ENCODE measurements at regions not wholly inside any gene's neighbourhood (a gene's known extent, or its start where the extent isn't known, plus 50 kb on each side); places are given as distances from the start of the nearest gene placed in this dataset.
"Not testable (repeated sequence)": the region's sequence is repeated elsewhere in the genome, so short reads cannot be mapped to it uniquely, and the experiment has no call there.

GRCh38 chr4:167906851-167907250, 185.5 kb upstream of the ANXA10 start:
- H3K4me3 ChIP-seq (ENCODE audit: insufficient read length, low read depth): no peak overlapping the region
- no peak for DNase-seq (ENCODE audit: low read depth, low spot score)
- TF ChIP-seq SUZ12 (IDR thresholded peaks at IDR 0.05; ENCODE audit: extremely low read depth, insufficient read depth, insufficient read length) (no peak), ZNF274 (IDR thresholded peaks at IDR 0.05; ENCODE audit: low read depth, low read length) (no peak), YY1 (IDR thresholded peaks at IDR 0.05; ENCODE audit: insufficient read depth, insufficient read length) (no peak)
- H3K9ac ChIP-seq (ENCODE audit: insufficient read length, low read depth): no peak overlapping the region
- H3K9me3 ChIP-seq (ENCODE audit: insufficient read depth, low read length): no peaks in the 10 kb centered on the region
- H3K27me3 ChIP-seq (ENCODE audit: insufficient read depth, insufficient read length): no peaks in the 10 kb centered on the region
- no peaks in the 10 kb centered on the region for H3K36me3 ChIP-seq (ENCODE audit: insufficient read depth, insufficient read length, low read length)
- H3K4me1 ChIP-seq (ENCODE audit: insufficient read depth, insufficient read length): no peaks in the 10 kb centered on the region

GRCh38 chr4:167908816-167909215, 183.5 kb upstream of the ANXA10 start:
- Histone ChIP-seq H3K27me3 (ENCODE audit: insufficient read depth, insufficient read length) (no peaks in the 10 kb centered on the region), H3K9me3 (ENCODE audit: insufficient read depth, low read length) (no peaks in the 10 kb centered on the region), H3K4me1 (ENCODE audit: insufficient read depth, insufficient read length) (no peaks in the 10 kb centered on the region), H3K4me3 (ENCODE audit: insufficient read length, low read depth) (no peak overlapping the region), H3K9ac (ENCODE audit: insufficient read length, low read depth) (no peak overlapping the region), H3K36me3 (ENCODE audit: insufficient read depth, insufficient read length, low read length) (no peaks in the 10 kb centered on the region)
- no peak for DNase-seq (ENCODE audit: low read depth, low spot score)
- TF ChIP-seq ZNF274 (IDR thresholded peaks at IDR 0.05; ENCODE audit: low read depth, low read length) (no peak), SUZ12 (IDR thresholded peaks at IDR 0.05; ENCODE audit: extremely low read depth, insufficient read depth, insufficient read length) (no peak)

GRCh38 chr4:167912535-167912934, 179.8 kb upstream of the ANXA10 start:
- not testable (repeated sequence) for H3K9ac ChIP-seq (ENCODE audit: insufficient read length, low read depth); DNase-seq (ENCODE audit: low read depth, low spot score); H3K9me3 ChIP-seq (ENCODE audit: insufficient read depth, low read length); H3K4me1 ChIP-seq (ENCODE audit: insufficient read depth, insufficient read length); H3K4me3 ChIP-seq (ENCODE audit: insufficient read length, low read depth); H3K27me3 ChIP-seq (ENCODE audit: insufficient read depth, insufficient read length); H3K36me3 ChIP-seq (ENCODE audit: insufficient read depth, insufficient read length, low read length)

GRCh38 chr4:167918077-167918476, 174.3 kb upstream of the ANXA10 start:
- no peak for DNase-seq (ENCODE audit: low read depth, low spot score)
- no peak for TF ChIP-seq ZNF274 (IDR thresholded peaks at IDR 0.05; ENCODE audit: low read depth, low read length)
- no peak for TF ChIP-seq SUZ12 (IDR thresholded peaks at IDR 0.05; ENCODE audit: extremely low read depth, insufficient read depth, insufficient read length)
- TF ChIP-seq YY1 (IDR thresholded peaks at IDR 0.05; ENCODE audit: insufficient read depth, insufficient read length): no peak
- Histone ChIP-seq H3K4me1 (ENCODE audit: insufficient read depth, insufficient read length) (no peaks in the 10 kb centered on the region), H3K9ac (ENCODE audit: insufficient read length, low read depth) (no peak overlapping the region), H3K27me3 (ENCODE audit: insufficient read depth, insufficient read length) (no peaks in the 10 kb centered on the region), H3K9me3 (ENCODE audit: insufficient read depth, low read length) (peaks cover 14% of the 10 kb centered on the region), H3K4me3 (ENCODE audit: insufficient read length, low read depth) (no peak overlapping the region), H3K36me3 (ENCODE audit: insufficient read depth, insufficient read length, low read length) (no peaks in the 10 kb centered on the region)

GRCh38 chr4:167930166-167930565, 162.2 kb upstream of the ANXA10 start:
- H3K4me3 ChIP-seq (ENCODE audit: insufficient read length, low read depth): no peak overlapping the region
- no peaks in the 10 kb centered on the region for H3K27me3 ChIP-seq (ENCODE audit: insufficient read depth, insufficient read length)
- no peak overlapping the region for H3K9ac ChIP-seq (ENCODE audit: insufficient read length, low read depth)
- peak; percentile 72 for DNase-seq (ENCODE audit: low read depth, low spot score)
- H3K36me3 ChIP-seq (ENCODE audit: insufficient read depth, insufficient read length, low read length): no peaks in the 10 kb centered on the region
- no peaks in the 10 kb centered on the region for H3K9me3 ChIP-seq (ENCODE audit: insufficient read depth, low read length)
- TF ChIP-seq YY1 (IDR thresholded peaks at IDR 0.05; ENCODE audit: insufficient read depth, insufficient read length) (no peak), SUZ12 (IDR thresholded peaks at IDR 0.05; ENCODE audit: extremely low read depth, insufficient read depth, insufficient read length) (no peak), ZNF274 (IDR thresholded peaks at IDR 0.05; ENCODE audit: low read depth, low read length) (no peak)
- peaks cover 3% of the 10 kb centered on the region for H3K4me1 ChIP-seq (ENCODE audit: insufficient read depth, insufficient read length)

GRCh38 chr4:167934216-167934615, 158.1 kb upstream of the ANXA10 start:
- no peak overlapping the region for H3K9ac ChIP-seq (ENCODE audit: insufficient read length, low read depth)

GRCh38 chr4:167939863-167940616, 152.3 kb upstream of the ANXA10 start:
- Histone ChIP-seq H3K4me3 (ENCODE audit: insufficient read length, low read depth) (no peak overlapping the region), H3K27me3 (ENCODE audit: insufficient read depth, insufficient read length) (no peaks in the 10 kb centered on the region), H3K9me3 (ENCODE audit: insufficient read depth, low read length) (no peaks in the 10 kb centered on the region), H3K36me3 (ENCODE audit: insufficient read depth, insufficient read length, low read length) (no peaks in the 10 kb centered on the region), H3K4me1 (ENCODE audit: insufficient read depth, insufficient read length) (no peaks in the 10 kb centered on the region), H3K9ac (ENCODE audit: insufficient read length, low read depth) (no peak overlapping the region)
- no peak for DNase-seq (ENCODE audit: low read depth, low spot score)
- no peak for TF ChIP-seq YY1 (IDR thresholded peaks at IDR 0.05; ENCODE audit: insufficient read depth, insufficient read length)
- TF ChIP-seq SUZ12 (IDR thresholded peaks at IDR 0.05; ENCODE audit: extremely low read depth, insufficient read depth, insufficient read length): no peak
- TF ChIP-seq ZNF274 (IDR thresholded peaks at IDR 0.05; ENCODE audit: low read depth, low read length): no peak

More at GRCh38 chr4:167934216-167934615, 158.1 kb upstream of the ANXA10 start:
- peaks cover 3% of the 10 kb centered on the region for H3K4me1 ChIP-seq (ENCODE audit: insufficient read depth, insufficient read length)
- TF ChIP-seq ZNF274 (IDR thresholded peaks at IDR 0.05; ENCODE audit: low read depth, low read length) (no peak), SUZ12 (IDR thresholded peaks at IDR 0.05; ENCODE audit: extremely low read depth, insufficient read depth, insufficient read length) (no peak), YY1 (IDR thresholded peaks at IDR 0.05; ENCODE audit: insufficient read depth, insufficient read length) (no peak)
- no peaks in the 10 kb centered on the region for H3K36me3 ChIP-seq (ENCODE audit: insufficient read depth, insufficient read length, low read length)
- H3K9me3 ChIP-seq (ENCODE audit: insufficient read depth, low read length): no peaks in the 10 kb centered on the region
- no peak overlapping the region for H3K4me3 ChIP-seq (ENCODE audit: insufficient read length, low read depth)
- no peak for DNase-seq (ENCODE audit: low read depth, low spot score)
- H3K27me3 ChIP-seq (ENCODE audit: insufficient read depth, insufficient read length): no peaks in the 10 kb centered on the region
